H1 (cell line): ENCODE measurements at regions not wholly inside any gene's neighbourhood (a gene's known extent, or its start where the extent isn't known, plus 50 kb on each side); places are given as distances from the start of the nearest gene placed in this dataset.

Experiments
- CTCF ChIA-PET: fragments of 300-600 bp; sonication (Branson Sonifier 250); formaldehyde crosslinking; loops from one replicate; lab custom pipeline; 2021; ENCODE audit not compliant: partially characterized antibody; lab: Charles Lee
- POLR2A ChIA-PET: fragments of 300-600 bp; sonication (Branson Sonifier 250); formaldehyde crosslinking; loops from one replicate; lab custom pipeline; 2021; ENCODE audit warnings: inconsistent platforms; ENCODE audit not compliant: partially characterized antibody; lab: Charles Lee
- DNase-seq, 2 experiments: peaks; one replicate each; pipeline versions ENCODE4 v3.0.0 to v3.0.0-alpha.2; 2010 to 2022; ENCODE audit warnings: low spot score in 2 of 2, low read depth in 1 of 2, mixed read lengths in 1 of 2
- FAIRE-seq: peaks from 2 replicates; lab custom pipeline; 2011; peaks lifted over from hg19 to GRCh38; lab: Jason Lieb, UNC
- H2AFZ ChIP-seq: 2 replicates; pipeline ENCODE4 v1.8.1; 2012; ENCODE audit warnings: low read length, inconsistent platforms
- H2AK5ac ChIP-seq: 2 replicates; pipeline ENCODE4 v1.6.1; 2013; ENCODE audit warnings: low read depth, low read length
- H2BK120ac ChIP-seq: replicated peaks from 2 replicates; pipeline ENCODE3; 2013; ENCODE audit warnings: low read depth, low read length, inconsistent platforms
- H2BK12ac ChIP-seq: 2 replicates; pipeline ENCODE4 v1.6.1; 2013; ENCODE audit warnings: low read depth, low read length
- H2BK15ac ChIP-seq: 2 replicates; pipeline ENCODE4 v1.6.1; 2013; ENCODE audit warnings: low read length
- H2BK20ac ChIP-seq: 2 replicates; pipeline ENCODE4 v1.6.1; 2013; ENCODE audit warnings: low read length
- H2BK5ac ChIP-seq: 2 replicates; pipeline ENCODE4 v1.6.1; 2013; ENCODE audit warnings: low read depth, low read length
- H3K14ac ChIP-seq: 2 replicates; pipeline ENCODE4 v1.6.1; 2013; ENCODE audit warnings: inconsistent platforms; ENCODE audit not compliant: insufficient read length
- H3K18ac ChIP-seq: 2 replicates; pipeline ENCODE4 v1.6.1; 2013; ENCODE audit warnings: low read length; ENCODE audit errors: extremely low read depth
- H3K23ac ChIP-seq: 2 replicates; pipeline ENCODE4 v1.6.1; 2013; ENCODE audit warnings: inconsistent platforms; ENCODE audit not compliant: insufficient read length
- H3K23me2 ChIP-seq: 2 replicates; pipeline ENCODE4 v1.6.1; 2013; ENCODE audit warnings: low read depth, low read length
- H3K27ac ChIP-seq: 2 replicates; pipeline ENCODE4 v1.6.1; 2011; ENCODE audit warnings: low read depth, low read length, inconsistent platforms
- H3K27me3 ChIP-seq, 4 experiments: replicated peaks in 1 of 4; 1 replicate in 1 of 4; 2 replicates in 3 of 4; pipeline versions ENCODE4 v1.6.1 to v1.8.1; 2011 to 2013; ENCODE audit warnings: low read length in 3 of 4, mild to moderate bottlenecking in 3 of 4, inconsistent platforms in 2 of 4, mixed read lengths in 2 of 4, moderate library complexity in 1 of 4; ENCODE audit not compliant: control insufficient read depth in 3 of 4, insufficient read depth in 3 of 4; ENCODE audit errors: extremely low read depth in 1 of 4
- H3K36me3 ChIP-seq, 4 experiments: 2 replicates each; pipeline versions ENCODE4 v1.6.1 to v1.8.1; 2011 to 2013; ENCODE audit warnings: mild to moderate bottlenecking in 4 of 4, low read length in 3 of 4, moderate library complexity in 2 of 4, control low read depth in 1 of 4, inconsistent platforms in 1 of 4; ENCODE audit not compliant: insufficient read depth in 4 of 4, control insufficient read depth in 2 of 4
- H3K4ac ChIP-seq: replicated peaks from 2 replicates; pipeline ENCODE3; 2013; ENCODE audit warnings: low read length, low read depth, mixed read lengths, inconsistent platforms; ENCODE audit not compliant: insufficient read length
- H3K4me1 ChIP-seq, 4 experiments: replicated peaks in 1 of 4; 1 replicate in 1 of 4; 2 replicates in 3 of 4; pipeline versions ENCODE4 v1.6.1 to v1.8.1; 2011 to 2013; ENCODE audit warnings: low read length in 3 of 4, inconsistent platforms in 2 of 4, mixed read lengths in 1 of 4; ENCODE audit not compliant: insufficient read depth in 4 of 4, control insufficient read depth in 3 of 4
- H3K4me2 ChIP-seq, 2 experiments: 2 replicates each; pipeline versions ENCODE4 v1.6.1 to v1.8.1; 2011 to 2013; ENCODE audit warnings: low read depth in 2 of 2, low read length in 2 of 2, control low read depth in 1 of 2, inconsistent platforms in 1 of 2, mild to moderate bottlenecking in 1 of 2; ENCODE audit not compliant: insufficient read depth in 1 of 2
- H3K4me3 ChIP-seq, 4 experiments: fragments of 200-600, 300-600 bp in 1 of 4; sonication (generic), shearing (Covaris generic), sonication (Bioruptor Twin) in 1 of 4; 2 replicates each; pipeline versions ENCODE4 v1.5.1 to v1.8.1; 2011 to 2016; ENCODE audit warnings: low read length in 4 of 4, low read depth in 3 of 4, control low read depth in 2 of 4, inconsistent platforms in 2 of 4, mild to moderate bottlenecking in 2 of 4, mixed read lengths in 1 of 4, moderate library complexity in 1 of 4; ENCODE audit not compliant: insufficient read depth in 2 of 4; ENCODE audit errors: extremely low read depth in 1 of 4
- H3K56ac ChIP-seq: replicated peaks from 2 replicates; pipeline ENCODE3; 2013; ENCODE audit warnings: low read depth, mild to moderate bottlenecking, mixed read lengths, low read length, inconsistent platforms; ENCODE audit not compliant: insufficient read length
- H3K79me1 ChIP-seq: 2 replicates; pipeline ENCODE4 v1.6.1; 2013; ENCODE audit warnings: low read depth, low read length, control low read depth
- H3K79me2 ChIP-seq, 2 experiments: 2 replicates each; pipeline versions ENCODE4 v1.6.1 to v1.8.1; 2012 to 2013; ENCODE audit warnings: low read length in 2 of 2, mild to moderate bottlenecking in 2 of 2, inconsistent platforms in 1 of 2; ENCODE audit not compliant: insufficient read depth in 2 of 2, control insufficient read depth in 1 of 2
- H3K9ac ChIP-seq, 4 experiments: replicated peaks in 1 of 4; 1 replicate in 1 of 4; 2 replicates in 3 of 4; pipeline versions ENCODE4 v1.6.1 to v1.8.1; 2011 to 2013; ENCODE audit warnings: low read depth in 3 of 4, low read length in 3 of 4, control low read depth in 2 of 4, mild to moderate bottlenecking in 2 of 4, moderate library complexity in 2 of 4, inconsistent platforms in 1 of 4; ENCODE audit errors: extremely low read depth in 1 of 4
- H3K9me3 ChIP-seq, 2 experiments: 2 replicates each; pipeline versions ENCODE4 v1.6.1 to v1.8.1; 2012 to 2013; ENCODE audit warnings: mild to moderate bottlenecking in 2 of 2, moderate library complexity in 2 of 2, control low read depth in 1 of 2, inconsistent platforms in 1 of 2, low read depth in 1 of 2, low read length in 1 of 2, mixed read lengths in 1 of 2; ENCODE audit not compliant: insufficient read depth in 2 of 2
- H4K20me1 ChIP-seq, 2 experiments: replicated peaks in 1 of 2; 2 replicates each; pipeline versions ENCODE3 to v1.8.1; 2011 to 2013; ENCODE audit warnings: inconsistent platforms in 2 of 2, low read length in 2 of 2, mild to moderate bottlenecking in 1 of 2; ENCODE audit not compliant: insufficient read depth in 2 of 2, control insufficient read depth in 1 of 2
- H4K5ac ChIP-seq: 2 replicates; pipeline ENCODE4 v1.6.1; 2013; ENCODE audit warnings: low read length, low read depth, mixed read lengths, inconsistent platforms; ENCODE audit not compliant: insufficient read length
- H4K8ac ChIP-seq: 2 replicates; pipeline ENCODE4 v1.8.0; 2013; ENCODE audit warnings: mild to moderate bottlenecking, moderate library complexity, low read length, inconsistent platforms; ENCODE audit not compliant: insufficient read depth; ENCODE audit errors: extremely low read depth
- H4K91ac ChIP-seq: replicated peaks from 2 replicates; pipeline ENCODE3; 2013; ENCODE audit warnings: low read length, mixed read lengths, inconsistent platforms; ENCODE audit not compliant: insufficient read length
- CHD1 ChIP-seq: IDR thresholded peaks from 2 replicates; pipeline ENCODE4 v1.6.1; 2012; ENCODE audit warnings: low read depth, low read length, improper control_type of control experiment
- CREB1 ChIP-seq: IDR thresholded peaks from 2 replicates; pipeline ENCODE4 v1.6.1; 2012; ENCODE audit warnings: inconsistent platforms
- RFX5 ChIP-seq: IDR thresholded peaks from 2 replicates; pipeline ENCODE4 v1.6.1; 2011; ENCODE audit warnings: low read depth, low read length, improper control_type of control experiment, borderline replicate concordance
- SIRT6 ChIP-seq: IDR thresholded peaks from one replicate; pipeline ENCODE4 v1.7.1; 2012; ENCODE audit warnings: low read length, inconsistent platforms
- TAF7 ChIP-seq: optimal IDR thresholded peaks from 2 replicates; pipeline ENCODE3; 2011; ENCODE audit warnings: low read depth, mild to moderate bottlenecking, inconsistent platforms, low read length, moderate library complexity, borderline replicate concordance
- TCF12 ChIP-seq: IDR thresholded peaks from 2 replicates; pipeline ENCODE4 v1.6.1; 2011; ENCODE audit warnings: low read depth, mild to moderate bottlenecking, low read length
- ZNF274 ChIP-seq: IDR thresholded peaks from 2 replicates; pipeline ENCODE4 v1.7.0; 2012; ENCODE audit warnings: low read length, borderline replicate concordance; ENCODE audit errors: extremely low read depth
- WGBS, 2 experiments: shearing (Covaris generic) in 1 of 2; methylation state at CpG; one replicate each; pipeline versions ENCODE4 v1.1.6 to v1.1.7; 2013 to 2015; ENCODE audit warnings: low lambda C conversion rate in 2 of 2, mixed read lengths in 2 of 2, inconsistent platforms in 1 of 2, low coverage in 1 of 2, missing lambda C conversion rate in 1 of 2; ENCODE audit not compliant: insufficient replicate concordance in 2 of 2, insufficient coverage in 1 of 2, insufficient read length in 1 of 2; ENCODE audit errors: extremely low coverage in 1 of 2, missing lambda C conversion rate in 1 of 2; 5-methylcytosine and 5-hydroxymethylcytosine counted together

- Histone ChIP-seq H4K20me1 (no peaks in the 10 kb centered on the region), H3K4ac (no peak overlapping the region), H4K5ac (no peak overlapping the region), H2BK120ac (no peak overlapping the region), H3K27ac (no peak overlapping the region), H3K79me1 (no peaks in the 10 kb centered on the region), H3K9ac (no peak overlapping the region), H3K23me2 (no peaks in the 10 kb centered on the region), H3K4me1 (no peaks in the 10 kb centered on the region), H3K79me2 (no peaks in the 10 kb centered on the region), H4K8ac (no peak overlapping the region), H3K36me3 (no peaks in the 10 kb centered on the region), H2BK12ac (no peak overlapping the region), H2BK20ac (no peak overlapping the region), H3K23ac (no peak overlapping the region), H3K9me3 (no peaks in the 10 kb centered on the region), H2BK5ac (no peak overlapping the region), H3K27me3 (no peaks in the 10 kb centered on the region), H3K56ac (no peak overlapping the region), H3K4me3 (no peak overlapping the region)
- no peak for FAIRE-seq
- WGBS, 2 experiments = 97% methylated on average over 3 of the region's 3 CpGs; no CpG with 5 or more reads in 1 of the 2 experiments
- POLR2A ChIA-PET = no interaction called here
- CTCF ChIA-PET = no interaction called here
- DNase-seq = no peak
- TF ChIP-seq TCF12 (no peak), CHD1 (no peak), RFX5 (no peak), SIRT6 (no peak), TAF7 (no peak), CREB1 (no peak), ZNF274 (no peak)
- TF ChIP-seq, all 59 proteins: peak for 0
- Histone ChIP-seq H3K14ac (no peak overlapping the region), H2AK5ac (no peak overlapping the region), H4K91ac (no peak overlapping the region), H3K18ac (no peak overlapping the region), H2AFZ (no peak overlapping the region), H2BK15ac (no peak overlapping the region), H3K4me2 (no peak overlapping the region)
Measured at GRCh38 chr2:125576558-125576957, 1079.4 kb upstream of the GYPC start.
